ENCODE measurements at regions not wholly inside any gene's neighbourhood (a gene's known extent, or its start where the extent isn't known, plus 50 kb on each side); places are given as distances from the start of the nearest gene placed in this dataset.

GRCh38 chr13:86135856-86136255 is 336.6 kb upstream of the SLITRK6 start:
- ATAC-seq (no peak), DNase-seq (ENCODE audit: low read depth, low spot score) (no peak)
- Histone ChIP-seq H3K4me3 (replicated peaks in 1 of 2; ENCODE audit: low read depth in 1 of 2, low read length in 2 of 2) (no peak overlapping the region), H3K27ac (ENCODE audit: low read depth, low read length) (no peak overlapping the region), H3K36me3 (ENCODE audit: control insufficient read depth in 1 of 2, insufficient read depth in 2 of 2, low read length in 2 of 2) (no peaks in the 10 kb centered on the region), H3K9me3 (ENCODE audit: control insufficient read depth in 1 of 2, insufficient read depth in 1 of 2, low read depth in 1 of 2, low read length in 2 of 2) (no peaks in the 10 kb centered on the region), H3K9ac (ENCODE audit: low read length) (no peak overlapping the region), H3K27me3 (ENCODE audit: insufficient read depth, low read length) (no peaks in the 10 kb centered on the region), H2AFZ (ENCODE audit: low read depth, low read length, poor library complexity, severe bottlenecking) (no peak overlapping the region), H4K20me1 (ENCODE audit: insufficient read depth) (no peaks in the 10 kb centered on the region), H3K4me2 (ENCODE audit: low read length) (no peak overlapping the region), H3K79me2 (ENCODE audit: insufficient read depth, low read length) (no peaks in the 10 kb centered on the region), H3K4me1 (ENCODE audit: control insufficient read depth in 1 of 2, insufficient read depth in 2 of 2, low read length in 2 of 2) (no peaks in the 10 kb centered on the region), H3K9me2 (ENCODE audit: insufficient read depth) (no peaks in the 10 kb centered on the region)
- no TSS peak for BruUV-seq (replicated peaks)
- no peak for TF ChIP-seq ATF3 (IDR thresholded peaks at IDR 0.05)
- no peak for TF ChIP-seq EZH2 (IDR thresholded peaks at IDR 0.05)
- no peak for TF ChIP-seq EZH2phosphoT487 (IDR thresholded peaks at IDR 0.05; ENCODE audit: borderline replicate concordance)
- no peak for TF ChIP-seq SIN3A (IDR thresholded peaks at IDR 0.05; ENCODE audit: low read depth)
- TF ChIP-seq ZNF274 (IDR thresholded peaks at IDR 0.05; ENCODE audit: low read depth, low read length) = no peak
- TF ChIP-seq ZFX (IDR thresholded peaks at IDR 0.05) = no peak
- no peak for TF ChIP-seq FOSL1 (IDR thresholded peaks at IDR 0.05; ENCODE audit: low read depth)
- TF ChIP-seq POLR2AphosphoS5 (IDR thresholded peaks at IDR 0.05; ENCODE audit: low read depth, low read length) = no peak
- TF ChIP-seq TCF7L2 (IDR thresholded peaks at IDR 0.05; ENCODE audit: borderline replicate concordance, extremely low read depth, insufficient read depth, insufficient read length) = no peak
- TF ChIP-seq RAD21 (IDR thresholded peaks at IDR 0.05; ENCODE audit: low read depth) = no peak
- no peak for TF ChIP-seq CBX3 (IDR thresholded peaks at IDR 0.05; ENCODE audit: low read depth)
- no peak for TF ChIP-seq JUND (IDR thresholded peaks at IDR 0.05)
- CTCF ChIA-PET = no interaction called here
- intact Hi-C loops (cut with micrococcal nuclease) = no loop called here
- POLR2A ChIA-PET = no interaction called here
- RAD21 ChIA-PET (ENCODE audit: low non-redundant PET in 1 of 2, low total read pairs in 2 of 2, uncharacterized antibody in 2 of 2, unreplicated experiment in 2 of 2) = no interaction called here

DNA sequence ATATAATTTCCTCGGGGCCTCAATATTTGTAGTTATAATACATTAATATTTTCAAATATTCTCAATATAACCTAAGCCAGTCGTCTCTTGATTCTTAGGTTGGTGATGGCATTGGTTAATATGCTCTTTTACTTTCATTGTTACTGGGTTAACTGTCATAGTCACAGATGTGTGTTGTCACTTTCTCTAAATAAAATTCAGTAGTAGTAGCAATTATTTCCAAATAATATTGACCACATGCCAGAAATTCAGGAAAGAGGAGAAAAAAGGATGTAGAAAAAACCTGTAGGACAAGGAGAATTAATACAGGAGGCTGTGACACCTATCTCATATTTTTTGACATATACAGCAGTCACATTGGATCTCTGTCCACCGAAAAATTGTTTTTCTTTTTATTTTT is 322.7 kb upstream of the SLITRK6 start:
- no peak for TF ChIP-seq SRF (IDR thresholded peaks at IDR 0.05; ENCODE audit: low read depth)

More for the DNA sequence above, 322.7 kb upstream of the SLITRK6 start:
- H3K27me3 ChIP-seq (ENCODE audit: insufficient read depth, low read length) = no peaks in the 10 kb centered on the region
- no peaks in the 10 kb centered on the region for H3K9me2 ChIP-seq (ENCODE audit: insufficient read depth)
- no peak overlapping the region for H3K4me3 ChIP-seq (replicated peaks in 1 of 2; ENCODE audit: low read depth in 1 of 2, low read length in 2 of 2)
- BruUV-seq (replicated peaks) = no TSS peak
- no peak overlapping the region for H3K9ac ChIP-seq (ENCODE audit: low read length)
- intact Hi-C loops (cut with micrococcal nuclease) = no loop called here
- POLR2A ChIA-PET = no interaction called here
- no peak overlapping the region for H2AFZ ChIP-seq (ENCODE audit: low read depth, low read length, poor library complexity, severe bottlenecking)
- H3K4me2 ChIP-seq (ENCODE audit: low read length) = no peak overlapping the region
- no peaks in the 10 kb centered on the region for H3K9me3 ChIP-seq (ENCODE audit: control insufficient read depth in 1 of 2, insufficient read depth in 1 of 2, low read depth in 1 of 2, low read length in 2 of 2)
- H3K36me3 ChIP-seq (ENCODE audit: control insufficient read depth in 1 of 2, insufficient read depth in 2 of 2, low read length in 2 of 2) = no peaks in the 10 kb centered on the region
- DNase-seq (ENCODE audit: low read depth, low spot score) = no peak
- CTCF ChIA-PET = no interaction called here
- no peak overlapping the region for H3K27ac ChIP-seq (ENCODE audit: low read depth, low read length)
- no peaks in the 10 kb centered on the region for H4K20me1 ChIP-seq (ENCODE audit: insufficient read depth)
- ATAC-seq = no peak
- H3K4me1 ChIP-seq (ENCODE audit: control insufficient read depth in 1 of 2, insufficient read depth in 2 of 2, low read length in 2 of 2) = no peaks in the 10 kb centered on the region
- RAD21 ChIA-PET (ENCODE audit: low non-redundant PET in 1 of 2, low total read pairs in 2 of 2, uncharacterized antibody in 2 of 2, unreplicated experiment in 2 of 2) = no interaction called here
- no peaks in the 10 kb centered on the region for H3K79me2 ChIP-seq (ENCODE audit: insufficient read depth, low read length)

Data from HCT116 (cell line).